CD4-positive, alpha-beta T cell (primary cell): ENCODE measurements at regions not wholly inside any gene's neighbourhood (a gene's known extent, or its start where the extent isn't known, plus 50 kb on each side); places are given as distances from the start of the nearest gene placed in this dataset.

Experiments used
- ATAC-seq: fragments of 200-7000 bp; cut with Tn5 transposase; one replicate; pipeline ENCODE4 v1.10.0; 2022; ENCODE audit warnings: mild to moderate bottlenecking; ENCODE audit not compliant: poor library complexity
- CTCF ChIA-PET: fragments of 350-600 bp; sonication (Branson Sonifier 250); formaldehyde crosslinking; loops from one replicate; lab custom pipeline; 2021; ENCODE audit warnings: antibody characterized with exemption, inconsistent platforms; lab: Charles Lee
- POLR2A ChIA-PET: fragments of 350-600 bp; sonication (Branson Sonifier 250); formaldehyde crosslinking; loops from one replicate; lab custom pipeline; 2021; ENCODE audit warnings: antibody characterized with exemption, inconsistent platforms; lab: Charles Lee
- DNase-seq, 14 experiments: peaks; one replicate each; pipeline ENCODE4 v3.0.0-alpha.2; 2013 to 2020; ENCODE audit warnings: mixed read lengths in 2 of 14
- H3K27ac ChIP-seq, 2 donors: one replicate each; pipeline versions ENCODE4 v1.5.1 to v1.7.0; 2013; ENCODE audit warnings: low read length in 2 of 2, low read depth in 1 of 2, mild to moderate bottlenecking in 1 of 2
- H3K27me3 ChIP-seq, 2 experiments: 1 replicate in 1 of 2; 2 replicates in 1 of 2; pipeline versions ENCODE4 v1.6.1 to v1.7.0; 2013; ENCODE audit warnings: low read length in 2 of 2, control low read depth in 1 of 2, mild to moderate bottlenecking in 1 of 2, moderate library complexity in 1 of 2; ENCODE audit not compliant: insufficient read depth in 2 of 2, control insufficient read depth in 1 of 2
- H3K36me3 ChIP-seq: one replicate; pipeline ENCODE4 v1.6.1; 2013; ENCODE audit warnings: low read length, control low read depth; ENCODE audit not compliant: insufficient read depth
- H3K4me1 ChIP-seq: one replicate; pipeline ENCODE4 v1.6.1; 2013; ENCODE audit warnings: low read length, control low read depth; ENCODE audit not compliant: insufficient read depth
- H3K4me3 ChIP-seq: one replicate; pipeline ENCODE4 v1.5.1; 2013; ENCODE audit warnings: mild to moderate bottlenecking, low read length, moderate library complexity
- H3K9me3 ChIP-seq, 2 experiments: 1 replicate in 1 of 2; 2 replicates in 1 of 2; pipeline versions ENCODE4 v1.6.1 to v1.7.0; 2013; ENCODE audit warnings: low read length in 2 of 2, mild to moderate bottlenecking in 2 of 2, control low read depth in 1 of 2, moderate library complexity in 1 of 2; ENCODE audit not compliant: control insufficient read depth in 1 of 2, insufficient read depth in 1 of 2
- H3K27ac Mint-ChIP-seq: one replicate; pipeline ENCODE4 v1.8.0; 2020; ENCODE audit warnings: mixed read lengths
- H3K27me3 Mint-ChIP-seq: one replicate; pipeline ENCODE4 v1.8.0; 2021; ENCODE audit warnings: mixed read lengths
- H3K36me3 Mint-ChIP-seq: one replicate; pipeline ENCODE4 v1.8.0; 2021; ENCODE audit warnings: low read depth, mixed read lengths
- H3K4me1 Mint-ChIP-seq: one replicate; pipeline ENCODE4 v1.8.0; 2021; ENCODE audit warnings: low read depth, mixed read lengths
- H3K4me3 Mint-ChIP-seq: one replicate; pipeline ENCODE4 v1.8.0; 2020; ENCODE audit warnings: mild to moderate bottlenecking, mixed read lengths
- H3K9me3 Mint-ChIP-seq: one replicate; pipeline ENCODE4 v1.8.0; 2020; ENCODE audit warnings: mixed read lengths
- CTCF ChIP-seq: fragments of 200-600 bp; IDR thresholded peaks from one replicate; pipeline ENCODE4 v1.8.0; 2022; ENCODE audit warnings: antibody characterized with exemption, mild to moderate bottlenecking
- intact Hi-C, 2 experiments: fragments of 100-400 bp; cut with DNase I in 1 of 2; cut with micrococcal nuclease in 1 of 2; formaldehyde crosslinking; loops; one replicate each; pipeline versions ENCODE4 v1.15.1 to v1.9.0; 2023 to 2025; cut with DNase I, micrococcal nuclease

- H3K36me3 Mint-ChIP-seq, result no peaks in the 10 kb centered on the region
- POLR2A ChIA-PET, result no interaction called here
- no peaks in the 10 kb centered on the region for H3K4me1 ChIP-seq
- intact Hi-C loops, result no loop called here
- ATAC-seq (no peak), DNase-seq (no peak)
- no peak for TF ChIP-seq CTCF
- no peak overlapping the region for H3K27ac ChIP-seq
- no peaks in the 10 kb centered on the region for H3K27me3 Mint-ChIP-seq
- H3K27me3 ChIP-seq, result no peaks in the 10 kb centered on the region
- H3K9me3 Mint-ChIP-seq, result no peaks in the 10 kb centered on the region
- H3K4me3 ChIP-seq, result no peak overlapping the region
- no peaks in the 10 kb centered on the region for H3K9me3 ChIP-seq
- CTCF ChIA-PET, result no interaction called here
- H3K4me3 Mint-ChIP-seq, result no peak overlapping the region
- H3K36me3 ChIP-seq, result no peaks in the 10 kb centered on the region
- H3K27ac Mint-ChIP-seq, result no peak overlapping the region
- no peaks in the 10 kb centered on the region for H3K4me1 Mint-ChIP-seq
Observed at GRCh38 chr10:4590807-4591206, 235.2 kb upstream of the AKR1E2 start.

GRCh38 chr10:4588824-4589223 lies 237.2 kb upstream of the AKR1E2 start:
- CTCF ChIA-PET, result interaction anchor here (0.6 kb wide), 1 partner anchor 213 kb away, joined by 3 read pairs; no protein-coding TSS in a partner anchor
- H3K27ac Mint-ChIP-seq, result no peak overlapping the region
- Histone ChIP-seq H3K4me3 (no peak overlapping the region), H3K27me3 (no peaks in the 10 kb centered on the region), H3K9me3 (no peaks in the 10 kb centered on the region), H3K36me3 (no peaks in the 10 kb centered on the region), H3K4me1 (no peaks in the 10 kb centered on the region), H3K27ac (no peak overlapping the region)
- H3K4me1 Mint-ChIP-seq, result no peaks in the 10 kb centered on the region
- H3K4me3 Mint-ChIP-seq, result no peak overlapping the region
- no peak for TF ChIP-seq CTCF
- ATAC-seq, result no peak
- H3K27me3 Mint-ChIP-seq, result no peaks in the 10 kb centered on the region
- intact Hi-C loops, result no loop called here
- POLR2A ChIA-PET, result interaction anchor here (0.5 kb wide), 1 partner anchor 44 kb away, joined by 3 read pairs; no protein-coding TSS in a partner anchor
- no peak for DNase-seq
- no peaks in the 10 kb centered on the region for H3K36me3 Mint-ChIP-seq
- no peaks in the 10 kb centered on the region for H3K9me3 Mint-ChIP-seq

GRCh38 chr10:4587466-4587865 lies 238.5 kb upstream of the AKR1E2 start:
- no peak overlapping the region for H3K4me3 ChIP-seq
- ChIA-PET CTCF (no interaction called here), POLR2A (no interaction called here)
- H3K36me3 ChIP-seq, result no peaks in the 10 kb centered on the region
- no peak for ATAC-seq
- TF ChIP-seq CTCF, result no peak
- Mint-ChIP-seq H3K4me3 (no peak overlapping the region), H3K27me3 (no peaks in the 10 kb centered on the region), H3K27ac (no peak overlapping the region), H3K36me3 (no peaks in the 10 kb centered on the region), H3K4me1 (no peaks in the 10 kb centered on the region), H3K9me3 (no peaks in the 10 kb centered on the region)
- H3K4me1 ChIP-seq, result no peaks in the 10 kb centered on the region
- H3K27me3 ChIP-seq, result no peaks in the 10 kb centered on the region
- no peak overlapping the region for H3K27ac ChIP-seq
- no peaks in the 10 kb centered on the region for H3K9me3 ChIP-seq
- no peak for DNase-seq
- intact Hi-C loops, result no loop called here
